Activated CD4-positive, alpha-beta T cell treated with anti-CD3 and anti-CD28 coated beads for 36 hours (primary cell): ENCODE measurements at regions not wholly inside any gene's neighbourhood (a gene's known extent, or its start where the extent isn't known, plus 50 kb on each side); places are given as distances from the start of the nearest gene placed in this dataset.

Experiments
- ATAC-seq: fragments of 200-7000 bp; cut with Tn5 transposase; one replicate; pipeline ENCODE4 v1.10.0; 2021; ENCODE audit warnings: mild to moderate bottlenecking, moderate library complexity
- CTCF ChIA-PET: fragments of 350-600 bp; sonication (Branson Sonifier 250); formaldehyde crosslinking; loops from one replicate; lab custom pipeline; 2021; ENCODE audit warnings: antibody characterized with exemption; lab: Charles Lee
- POLR2A ChIA-PET: fragments of 350-600 bp; sonication (Branson Sonifier 250); formaldehyde crosslinking; loops from one replicate; lab custom pipeline; 2021; ENCODE audit warnings: antibody characterized with exemption, inconsistent platforms; lab: Charles Lee
- DNase-seq: peaks from one replicate; pipeline ENCODE4 v3.0.0-alpha.2; 2020
- H3K27ac Mint-ChIP-seq: one replicate; pipeline ENCODE4 v1.8.0; 2021; ENCODE audit warnings: mixed read lengths
- H3K27me3 Mint-ChIP-seq: one replicate; pipeline ENCODE4 v1.8.0; 2021; ENCODE audit warnings: mixed read lengths
- H3K36me3 Mint-ChIP-seq: one replicate; pipeline ENCODE4 v1.8.0; 2021; ENCODE audit warnings: low read depth, mixed read lengths
- H3K4me1 Mint-ChIP-seq: one replicate; pipeline ENCODE4 v1.8.0; 2021; ENCODE audit warnings: mixed read lengths
- H3K4me3 Mint-ChIP-seq: one replicate; pipeline ENCODE4 v1.8.0; 2021; ENCODE audit warnings: mild to moderate bottlenecking, moderate library complexity, mixed read lengths
- H3K9me3 Mint-ChIP-seq: one replicate; pipeline ENCODE4 v1.8.0; 2021; ENCODE audit warnings: low read depth, mixed read lengths
- intact Hi-C, 2 experiments: fragments of 100-400 bp; cut with DNase I in 1 of 2; cut with micrococcal nuclease in 1 of 2; formaldehyde crosslinking; loops; one replicate each; pipeline versions ENCODE4 v1.14.2 to v1.15.1; 2022 to 2024; cut with DNase I, micrococcal nuclease

GRCh38 chr13:111516712-111517640 lies 196.5 kb downstream of the TEX29 start:
- no peaks in the 10 kb centered on the region for H3K9me3 Mint-ChIP-seq
- intact Hi-C loops, result no loop called here
- POLR2A ChIA-PET, result no interaction called here
- no peak overlapping the region for H3K27ac Mint-ChIP-seq
- no peaks in the 10 kb centered on the region for H3K27me3 Mint-ChIP-seq
- H3K36me3 Mint-ChIP-seq, result no peaks in the 10 kb centered on the region
- no peak for ATAC-seq
- H3K4me1 Mint-ChIP-seq, result no peaks in the 10 kb centered on the region
- no peak overlapping the region for H3K4me3 Mint-ChIP-seq
- CTCF ChIA-PET, result no interaction called here
- no peak for DNase-seq

DNA sequence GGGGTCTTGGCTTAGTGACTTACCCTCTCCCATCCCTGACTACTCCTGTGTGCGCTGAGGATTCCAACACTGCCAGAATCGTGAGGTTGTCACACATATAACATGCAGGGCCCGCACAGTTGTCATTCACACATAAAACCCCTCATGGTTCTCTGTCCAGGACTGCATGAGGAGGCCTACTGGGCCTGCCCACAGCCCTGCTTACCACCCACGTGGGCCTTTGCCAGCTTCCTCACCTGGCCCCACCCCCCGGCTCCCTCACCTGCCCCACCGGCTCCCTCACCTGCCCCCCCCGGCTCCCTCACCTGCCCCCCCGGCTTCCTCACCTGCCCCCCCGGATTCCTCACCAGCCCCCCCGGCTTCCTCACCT lies 197.2 kb downstream of the TEX29 start:
- no peaks in the 10 kb centered on the region for H3K36me3 Mint-ChIP-seq
- H3K27ac Mint-ChIP-seq, result no peak overlapping the region
- DNase-seq (no peak), ATAC-seq (no peak)
- no peaks in the 10 kb centered on the region for H3K4me1 Mint-ChIP-seq
- POLR2A ChIA-PET, result no interaction called here
- CTCF ChIA-PET, result no interaction called here
- intact Hi-C loops, result no loop called here
- H3K27me3 Mint-ChIP-seq, result no peaks in the 10 kb centered on the region
- no peak overlapping the region for H3K4me3 Mint-ChIP-seq
- no peaks in the 10 kb centered on the region for H3K9me3 Mint-ChIP-seq

GRCh38 chr13:111518161-111518792 lies 197.8 kb downstream of the TEX29 start:
- Mint-ChIP-seq H3K4me3 (no peak overlapping the region), H3K9me3 (no peaks in the 10 kb centered on the region), H3K27me3 (no peaks in the 10 kb centered on the region), H3K36me3 (no peaks in the 10 kb centered on the region), H3K4me1 (no peaks in the 10 kb centered on the region), H3K27ac (no peak overlapping the region)
- intact Hi-C loops, result no loop called here
- ChIA-PET POLR2A (no interaction called here), CTCF (no interaction called here)
- ATAC-seq (no peak), DNase-seq (no peak)

DNA sequence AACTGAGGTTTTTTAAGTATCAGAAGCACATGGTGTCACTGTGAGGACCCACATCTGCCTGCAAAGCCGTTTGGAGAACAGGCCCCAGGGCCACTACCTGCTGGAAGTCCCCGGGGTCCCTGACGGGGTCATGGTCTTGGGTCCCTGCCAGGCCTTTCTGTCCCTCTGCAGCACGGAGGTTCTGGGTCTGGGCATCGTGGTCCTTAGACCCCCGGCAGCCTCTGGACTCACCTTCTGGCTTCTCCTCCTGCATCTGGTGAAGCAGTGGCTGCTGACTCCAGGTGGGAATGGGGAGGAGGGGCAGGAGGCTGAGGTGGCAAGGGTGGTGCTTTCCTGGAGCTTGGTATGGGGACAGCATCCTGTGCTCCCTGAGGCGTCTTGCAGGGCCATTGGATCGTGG lies 198.6 kb downstream of the TEX29 start:
- Mint-ChIP-seq H3K9me3 (no peaks in the 10 kb centered on the region), H3K27me3 (no peaks in the 10 kb centered on the region), H3K36me3 (no peaks in the 10 kb centered on the region), H3K4me1 (no peaks in the 10 kb centered on the region), H3K4me3 (no peak overlapping the region), H3K27ac (no peak overlapping the region)
- ChIA-PET POLR2A (no interaction called here), CTCF (no interaction called here)
- DNase-seq (no peak), ATAC-seq (no peak)
- intact Hi-C loops, result no loop called here

DNA sequence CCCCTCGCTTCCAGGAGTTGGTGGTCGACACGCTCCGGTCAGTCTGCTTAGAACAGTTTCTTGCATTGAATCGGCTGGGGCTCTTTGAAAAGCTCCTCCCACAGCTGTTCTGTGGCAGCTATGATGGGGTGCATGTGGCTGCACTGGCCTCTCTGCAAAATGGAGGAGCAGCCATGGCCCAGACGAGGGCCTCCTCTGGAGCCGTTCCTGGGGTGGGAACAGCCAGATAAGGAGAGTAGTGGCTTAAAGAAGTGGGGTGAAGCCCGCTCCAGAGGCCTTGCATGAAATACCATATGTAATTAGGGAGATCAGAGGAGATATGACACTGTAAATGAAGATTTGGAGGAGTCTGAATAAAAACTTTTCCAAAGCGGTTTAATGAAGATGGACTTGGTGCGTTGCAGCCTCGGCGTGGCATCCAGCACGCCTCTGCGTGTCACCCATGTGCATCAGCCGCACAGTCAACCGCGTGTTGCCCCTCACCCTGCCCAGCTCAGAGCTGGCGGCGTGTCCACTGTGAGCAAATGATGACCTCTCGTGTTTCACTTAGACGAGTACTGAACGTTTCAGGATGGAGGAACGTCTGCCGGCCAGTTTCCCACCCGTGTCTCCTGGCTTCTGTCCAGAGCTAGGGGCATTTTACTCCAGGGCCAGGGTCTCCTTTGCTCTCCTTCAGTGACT lies 199.2 kb downstream of the TEX29 start:
- no peak for DNase-seq
- ATAC-seq, result no peak
- intact Hi-C loops, result no loop called here
- Mint-ChIP-seq H3K27ac (no peak overlapping the region), H3K27me3 (no peaks in the 10 kb centered on the region), H3K4me1 (no peaks in the 10 kb centered on the region), H3K9me3 (no peaks in the 10 kb centered on the region), H3K4me3 (no peak overlapping the region), H3K36me3 (no peaks in the 10 kb centered on the region)
- POLR2A ChIA-PET, result no interaction called here
- CTCF ChIA-PET, result no interaction called here

GRCh38 chr13:111521030-111521429 lies 200.6 kb downstream of the TEX29 start:
- H3K36me3 Mint-ChIP-seq, result no peaks in the 10 kb centered on the region
- no peaks in the 10 kb centered on the region for H3K9me3 Mint-ChIP-seq
- no peak for DNase-seq
- ChIA-PET CTCF (interaction anchor here (0.7 kb wide), 1 partner anchor 50 kb away, joined by 3 read pairs; no protein-coding TSS in a partner anchor), POLR2A (no interaction called here)
- H3K27me3 Mint-ChIP-seq, result no peaks in the 10 kb centered on the region
- no peak overlapping the region for H3K27ac Mint-ChIP-seq
- no peak for ATAC-seq
- H3K4me3 Mint-ChIP-seq, result no peak overlapping the region
- no peaks in the 10 kb centered on the region for H3K4me1 Mint-ChIP-seq
- intact Hi-C loops, result no loop called here

DNA sequence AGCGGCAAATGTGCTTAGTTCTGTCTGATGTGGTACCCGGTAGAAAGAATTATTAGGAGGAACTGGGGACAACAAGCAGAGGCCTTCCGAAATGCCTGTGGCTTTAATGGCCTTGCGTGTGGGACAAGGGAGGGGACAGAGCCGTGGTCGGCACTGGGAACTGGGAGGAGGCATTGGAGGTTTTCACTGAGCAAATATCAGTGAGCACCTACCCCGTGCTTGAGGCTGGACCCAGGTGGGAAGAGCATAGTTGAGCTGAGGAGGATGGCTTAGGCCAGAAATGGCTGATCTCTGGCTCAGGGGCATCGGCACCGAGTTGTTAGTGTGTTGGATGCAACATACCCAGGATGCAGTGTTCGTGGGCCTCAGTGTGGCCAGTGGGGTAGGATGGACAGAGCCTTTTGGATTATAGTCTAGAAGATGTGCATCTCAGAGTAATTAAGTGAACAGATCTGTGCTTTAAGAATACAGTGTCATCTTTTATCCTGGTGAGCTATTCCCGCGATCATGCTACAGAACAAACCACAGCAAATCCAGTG lies 201.3 kb downstream of the TEX29 start:
- intact Hi-C loops, result no loop called here
- no peaks in the 10 kb centered on the region for H3K9me3 Mint-ChIP-seq

GRCh38 chr13:111525320-111526118 lies 205.1 kb downstream of the TEX29 start:
- H3K4me1 Mint-ChIP-seq, result no peaks in the 10 kb centered on the region
- POLR2A ChIA-PET, result no interaction called here
- no peak overlapping the region for H3K4me3 Mint-ChIP-seq
- H3K36me3 Mint-ChIP-seq, result no peaks in the 10 kb centered on the region
- ATAC-seq (no peak), DNase-seq (no peak)
- CTCF ChIA-PET, result no interaction called here
- H3K27me3 Mint-ChIP-seq, result peaks cover 7% of the 10 kb centered on the region
- intact Hi-C loops, result no loop called here
- H3K9me3 Mint-ChIP-seq, result no peaks in the 10 kb centered on the region
- no peak overlapping the region for H3K27ac Mint-ChIP-seq

More for the DNA sequence above, 201.3 kb downstream of the TEX29 start:
- POLR2A ChIA-PET, result no interaction called here
- ATAC-seq (no peak), DNase-seq (no peak)
- Mint-ChIP-seq H3K27me3 (no peaks in the 10 kb centered on the region), H3K27ac (no peak overlapping the region), H3K4me1 (no peaks in the 10 kb centered on the region), H3K4me3 (no peak overlapping the region), H3K36me3 (no peaks in the 10 kb centered on the region)
- CTCF ChIA-PET, result no interaction called here

GRCh38 chr13:111526922-111527321 lies 206.5 kb downstream of the TEX29 start:
- no peak for ATAC-seq
- H3K4me1 Mint-ChIP-seq, result no peaks in the 10 kb centered on the region
- H3K4me3 Mint-ChIP-seq, result no peak overlapping the region
- no peak overlapping the region for H3K27ac Mint-ChIP-seq
- CTCF ChIA-PET, result no interaction called here
- no peaks in the 10 kb centered on the region for H3K36me3 Mint-ChIP-seq
- H3K27me3 Mint-ChIP-seq, result peaks cover 16% of the 10 kb centered on the region
- DNase-seq, result no peak
- POLR2A ChIA-PET, result no interaction called here
- H3K9me3 Mint-ChIP-seq, result no peaks in the 10 kb centered on the region
- intact Hi-C loops, result no loop called here

GRCh38 chr13:111527614-111528229 lies 207.3 kb downstream of the TEX29 start:
- peaks cover 20% of the 10 kb centered on the region for H3K27me3 Mint-ChIP-seq
- H3K4me1 Mint-ChIP-seq, result no peaks in the 10 kb centered on the region
- H3K4me3 Mint-ChIP-seq, result no peak overlapping the region
- DNase-seq, result no peak
- no peaks in the 10 kb centered on the region for H3K36me3 Mint-ChIP-seq
- ChIA-PET CTCF (interaction anchor here (0.8 kb wide), 1 partner anchor 62 kb away, joined by 3 read pairs; no protein-coding TSS in a partner anchor), POLR2A (interaction anchor here (0.7 kb wide), 1 partner anchor 236 kb away, joined by 3 read pairs; no protein-coding TSS in a partner anchor)
- no peak for ATAC-seq
- no peak overlapping the region for H3K27ac Mint-ChIP-seq
- no peaks in the 10 kb centered on the region for H3K9me3 Mint-ChIP-seq
- intact Hi-C loops, result no loop called here
